NK-92 (cell line): ENCODE measurements at regions not wholly inside any gene's neighbourhood (a gene's known extent, or its start where the extent isn't known, plus 50 kb on each side); places are given as distances from the start of the nearest gene placed in this dataset.
"Not testable (repeated sequence)": the region's sequence is repeated elsewhere in the genome, so short reads cannot be mapped to it uniquely, and the experiment has no call there.

Source experiments
- DNase-seq: peaks from one replicate; lab custom pipeline; 2025; ENCODE audit not compliant: unreplicated experiment; lab: John Stamatoyannopoulos, UW

- no peak for DNase-seq
Observed at GRCh38 chr12:91773749-91774429, 371.8 kb downstream of the BTG1 start.

- DNase-seq: no peak
Observed at GRCh38 chr12:91772411-91772810, 373.2 kb downstream of the BTG1 start.

DNA sequence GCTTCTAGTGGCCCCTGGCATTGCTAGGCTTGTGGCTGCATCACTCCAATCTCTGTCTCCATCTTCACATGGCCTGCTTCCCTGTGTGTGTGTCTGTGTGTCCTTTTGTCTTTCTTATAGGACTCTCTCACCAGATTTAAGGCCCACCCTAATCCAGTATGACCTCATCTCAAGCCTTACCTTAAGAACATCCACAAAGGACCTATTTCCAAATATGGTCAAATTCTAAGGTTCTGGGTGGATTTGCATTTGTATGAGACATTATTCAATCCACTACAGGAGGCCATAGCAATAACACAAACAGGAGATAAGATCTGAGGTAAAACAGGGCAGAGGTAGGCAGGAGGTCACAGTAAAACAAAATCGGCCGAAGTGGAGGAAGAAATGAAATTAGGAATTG lies 375.9 kb downstream of the BTG1 start:
- no peak for DNase-seq

GRCh38 chr12:91767237-91767636 lies 378.4 kb downstream of the BTG1 start:
- no peak for DNase-seq

DNA sequence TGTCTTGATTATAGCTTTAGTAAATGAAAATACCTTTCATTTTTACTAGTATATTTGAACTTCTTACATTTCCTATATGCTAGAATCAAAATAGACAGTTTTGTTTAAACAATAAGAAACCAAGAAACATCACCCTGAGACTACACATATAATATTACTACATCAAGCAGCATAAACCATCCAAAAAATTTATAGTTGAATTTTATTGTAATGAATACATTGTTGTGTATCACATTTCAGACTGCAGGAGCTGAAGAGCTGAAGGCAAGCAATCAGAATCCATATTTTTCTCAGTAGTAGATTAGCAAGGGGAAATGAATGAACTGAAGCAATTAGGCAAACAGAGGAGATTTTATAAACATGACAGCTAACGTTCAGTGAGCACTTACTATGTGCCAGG lies 379.2 kb downstream of the BTG1 start:
- no peak for DNase-seq

- no peak for DNase-seq
Observed at GRCh38 chr12:91763654-91764370, 381.8 kb downstream of the BTG1 start.

DNA sequence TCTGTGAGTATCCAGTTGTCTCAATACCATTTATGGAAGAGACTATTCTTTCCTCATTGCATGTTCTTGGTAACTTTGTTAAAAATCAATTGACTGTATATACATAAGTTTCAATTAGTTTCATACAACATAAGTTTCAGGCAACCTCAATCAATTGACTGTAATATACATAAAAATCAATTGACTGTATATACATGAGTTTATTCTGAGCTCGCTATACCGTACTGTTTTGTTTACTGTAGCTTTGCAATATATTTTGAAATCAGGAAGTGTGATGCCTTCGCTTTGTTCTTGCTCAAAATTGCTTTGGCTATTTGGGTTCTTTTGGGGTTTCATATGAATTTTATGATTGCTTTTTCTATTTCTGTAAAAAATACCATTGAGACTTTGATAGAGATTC lies 392.0 kb downstream of the BTG1 start:
- DNase-seq: no peak

DNA sequence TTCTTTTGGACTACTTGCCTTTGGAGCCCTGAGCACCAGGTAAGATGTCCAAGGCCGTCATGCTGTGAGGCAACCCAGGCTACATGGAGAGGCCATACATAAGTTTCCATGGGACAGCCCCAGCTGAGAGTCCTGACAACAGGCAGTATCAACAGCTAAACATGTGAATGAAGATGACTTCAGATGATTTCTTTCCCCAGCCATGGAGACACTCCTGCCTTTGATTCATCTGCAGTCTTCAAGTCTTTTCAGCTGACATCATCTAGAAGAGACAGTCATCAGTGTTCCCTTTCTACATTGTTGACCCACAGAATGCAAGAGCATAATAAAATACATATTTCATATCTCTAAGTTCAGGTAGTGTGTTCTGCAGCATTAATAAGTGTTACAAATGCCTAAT lies 398.7 kb downstream of the BTG1 start:
- no peak for DNase-seq

DNA sequence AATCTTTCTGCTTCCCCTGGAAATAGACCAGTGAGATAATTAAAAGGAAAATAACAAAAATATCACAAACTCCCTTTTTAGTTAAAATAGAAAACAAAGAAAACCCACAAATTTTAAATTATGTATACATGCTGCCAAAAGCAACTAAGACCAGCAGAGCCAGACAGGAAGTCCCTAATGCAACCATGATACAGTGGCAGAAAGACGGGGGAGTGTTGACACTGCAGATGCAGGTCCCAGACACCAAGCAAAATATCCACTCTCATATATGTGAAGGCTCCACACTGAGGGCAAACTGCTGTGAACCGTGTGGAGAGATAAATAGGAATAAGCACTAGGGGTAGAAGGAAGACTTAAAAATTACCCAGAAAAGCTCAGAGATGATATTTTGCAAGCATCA lies 401.0 kb downstream of the BTG1 start:
- no peak for DNase-seq

DNA sequence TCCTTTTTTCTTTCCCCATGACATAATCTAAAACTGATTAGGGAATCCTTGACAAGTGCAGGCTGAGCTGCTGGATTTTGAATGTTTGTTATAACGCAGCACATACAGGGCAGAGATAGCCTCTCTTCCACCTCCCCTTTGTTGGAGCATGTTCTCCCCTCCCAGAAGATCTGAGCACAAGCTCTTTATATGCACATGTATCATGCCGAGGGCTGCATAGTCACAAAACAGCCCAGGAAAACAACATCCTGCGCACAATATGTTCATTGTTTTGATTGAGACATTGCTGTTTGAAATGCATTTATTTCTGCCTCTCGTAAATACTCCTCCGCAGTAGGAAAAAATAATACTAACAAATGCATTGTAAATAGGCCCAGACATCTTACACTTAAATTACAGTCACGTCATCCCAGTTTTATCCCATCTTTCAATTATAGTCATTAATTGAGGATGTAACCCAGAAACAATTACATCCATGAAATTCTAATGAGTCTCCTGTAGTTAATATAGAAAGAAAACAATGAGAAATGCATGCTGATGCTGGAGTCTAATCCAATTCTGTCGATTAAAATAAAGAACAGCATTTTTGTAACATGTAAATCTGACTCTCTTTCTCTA lies 401.8 kb downstream of the BTG1 start:
- DNase-seq: no peak

- DNase-seq: no peak
Observed at GRCh38 chr12:91743280-91743679, 402.4 kb downstream of the BTG1 start.

- no peak for DNase-seq
Observed at GRCh38 chr12:91741932-91742331, 403.7 kb downstream of the BTG1 start.

GRCh38 chr12:91733846-91734245 lies 411.8 kb downstream of the BTG1 start:
- DNase-seq: not testable (repeated sequence)

- DNase-seq: no peak
Observed at GRCh38 chr12:91732086-91732485, 413.6 kb downstream of the BTG1 start.

DNA sequence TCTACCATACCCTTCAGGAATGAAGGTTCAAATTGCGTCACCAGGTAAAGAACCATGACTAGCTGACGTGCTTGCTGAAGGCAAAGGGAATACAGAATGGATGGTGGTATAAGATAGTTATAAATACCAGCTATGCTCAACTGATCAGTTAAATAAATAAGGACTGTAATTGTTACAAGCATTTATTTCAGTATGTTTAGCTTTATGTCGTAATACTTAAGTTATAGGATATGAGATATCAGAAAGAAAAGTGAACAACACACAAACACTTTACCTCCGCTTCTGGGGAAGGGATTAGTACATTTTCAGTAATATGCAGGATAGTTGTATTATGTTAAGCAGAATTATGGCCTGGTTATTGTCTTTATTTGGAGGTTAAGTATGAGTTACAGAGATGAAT lies 416.1 kb downstream of the BTG1 start:
- DNase-seq: no peak

GRCh38 chr12:91723191-91723590 lies 422.5 kb downstream of the BTG1 start:
- no peak for DNase-seq

GRCh38 chr12:91722072-91722471 lies 423.6 kb downstream of the BTG1 start:
- no peak for DNase-seq

DNA sequence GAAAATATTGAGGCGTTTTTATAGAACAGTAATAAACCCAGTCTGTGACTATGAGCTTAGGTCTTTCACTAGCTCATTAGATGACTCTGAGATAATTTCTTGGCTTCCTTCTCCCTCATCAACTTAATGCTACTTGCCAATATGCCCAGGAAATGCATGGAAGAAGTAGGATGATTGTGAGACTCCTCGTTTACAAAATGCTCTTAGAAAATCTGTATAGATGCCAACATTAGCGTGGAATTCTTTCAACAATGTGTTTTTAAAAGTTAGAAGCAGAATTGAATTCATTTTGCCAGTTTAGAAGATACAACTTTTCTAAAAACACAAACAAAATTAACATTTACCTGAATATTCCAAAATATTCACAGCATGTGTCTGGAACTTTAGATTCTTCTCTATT lies 424.6 kb downstream of the BTG1 start:
- no peak for DNase-seq

DNA sequence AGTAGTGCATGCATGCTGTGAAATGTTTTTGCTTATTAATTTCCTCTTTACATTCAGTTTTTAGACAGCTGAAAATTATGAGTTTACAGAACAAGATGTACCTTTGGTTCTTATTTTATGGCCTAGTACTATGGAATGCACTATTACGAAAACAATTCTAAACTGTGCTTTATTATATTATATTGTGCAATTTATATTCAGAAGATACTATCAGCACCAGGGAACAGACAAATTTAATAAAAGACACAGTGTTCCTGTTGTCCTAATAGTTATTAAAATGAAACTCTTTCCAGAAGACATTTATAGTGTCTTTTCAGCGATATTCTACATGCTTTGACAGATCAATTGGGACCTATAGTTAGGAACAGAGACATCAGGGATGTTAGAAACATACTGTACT lies 427.3 kb downstream of the BTG1 start:
- DNase-seq: no peak

- no peak for DNase-seq
Observed at GRCh38 chr12:91717804-91718203, 427.8 kb downstream of the BTG1 start.

DNA sequence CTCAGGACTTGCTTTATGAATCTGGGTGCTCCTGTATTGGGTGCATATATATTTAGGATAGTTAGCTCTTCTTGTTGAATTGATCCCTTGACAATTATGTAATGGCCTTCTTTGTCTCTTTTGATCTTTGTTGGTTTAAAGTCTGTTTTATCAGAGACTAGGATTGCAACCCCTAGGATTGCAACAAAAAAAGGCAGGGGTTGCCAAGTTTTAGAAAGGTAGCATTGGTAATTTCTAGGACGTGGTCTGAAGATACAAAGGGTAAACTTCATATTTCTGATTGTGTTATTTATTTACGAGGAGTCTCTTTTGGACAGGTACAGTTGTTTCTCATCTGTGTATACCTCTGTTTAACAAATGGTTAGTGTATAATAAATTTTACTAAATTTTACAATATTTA lies 433.7 kb downstream of the BTG1 start:
- not testable (repeated sequence) for DNase-seq

DNA sequence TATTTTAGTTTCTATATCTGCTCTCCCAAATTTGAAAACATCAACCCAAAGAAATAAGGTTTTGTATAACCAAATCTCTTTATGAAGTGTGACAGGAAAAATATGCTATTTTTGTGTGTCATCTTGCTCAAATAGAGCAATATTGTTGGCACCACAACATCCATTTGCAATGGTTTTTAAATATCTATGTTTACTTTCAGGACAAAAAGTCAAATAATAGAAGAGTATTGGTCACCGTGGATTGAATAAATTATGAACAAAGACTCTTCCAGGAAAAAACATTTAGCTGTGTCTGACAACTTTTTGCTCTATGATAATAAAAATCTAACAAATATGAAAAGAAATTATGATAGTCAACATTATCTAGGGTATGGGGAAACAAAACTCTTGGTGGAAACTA lies 439.2 kb downstream of the BTG1 start:
- DNase-seq: no peak
